Muscle of back (tissue), 3 donors: ENCODE measurements at regions not wholly inside any gene's neighbourhood (a gene's known extent, or its start where the extent isn't known, plus 50 kb on each side); places are given as distances from the start of the nearest gene placed in this dataset.

Source experiments
- DNase-seq, 3 donors: peaks; one replicate each; pipeline versions ENCODE4 v3.0.0 to v3.0.0-alpha.2; 2013

GRCh38 chr2:196568506-196568905 is 71.0 kb upstream of the CCDC150 start:
- no peak for DNase-seq

- DNase-seq, result no peak
Measured at GRCh38 chr2:196584903-196585302, 54.6 kb upstream of the CCDC150 start.

- peak; percentile 52 to 78 (median 70) for DNase-seq
Measured at GRCh38 chr2:196586511-196586991, 53.0 kb upstream of the CCDC150 start.

GRCh38 chr2:196587056-196587455 is 52.5 kb upstream of the CCDC150 start:
- peak in 1 of 3 donors; percentile 24 for DNase-seq

GRCh38 chr2:196587739-196588138 is 51.8 kb upstream of the CCDC150 start:
- no peak for DNase-seq

GRCh38 chr2:196589419-196589818 is 50.1 kb upstream of the CCDC150 start:
- DNase-seq, result no peak
